Liver (tissue), 8 donors: ENCODE measurements at regions not wholly inside any gene's neighbourhood (a gene's known extent, or its start where the extent isn't known, plus 50 kb on each side); places are given as distances from the start of the nearest gene placed in this dataset.

Experiments
- DNase-seq: peaks from one replicate; pipeline ENCODE4 v3.0.0-alpha.2; 2017; ENCODE audit warnings: low spot score
- H3K27ac ChIP-seq, 2 donors: one replicate each; pipeline ENCODE4 v1.7.0; 2013; ENCODE audit warnings: inconsistent platforms in 2 of 2, low read length in 2 of 2, control low read depth in 1 of 2, low read depth in 1 of 2, mild to moderate bottlenecking in 1 of 2
- H3K27me3 ChIP-seq, 4 donors: one replicate each; pipeline versions ENCODE4 v1.6.1 to v1.7.0; 2013; ENCODE audit warnings: low read length in 3 of 4, inconsistent platforms in 1 of 4, mild to moderate bottlenecking in 1 of 4, moderate library complexity in 1 of 4; ENCODE audit not compliant: control insufficient read depth in 4 of 4, insufficient read depth in 4 of 4
- H3K36me3 ChIP-seq, 4 donors: one replicate each; pipeline versions ENCODE4 v1.6.1 to v1.7.0; 2013; ENCODE audit warnings: low read length in 3 of 4, mild to moderate bottlenecking in 3 of 4, low read depth in 1 of 4, moderate library complexity in 1 of 4; ENCODE audit not compliant: control insufficient read depth in 4 of 4, insufficient read depth in 3 of 4
- H3K4me1 ChIP-seq, 4 donors: one replicate each; pipeline versions ENCODE4 v1.6.1 to v1.7.0; 2013; ENCODE audit warnings: low read length in 3 of 4, mild to moderate bottlenecking in 3 of 4, moderate library complexity in 1 of 4; ENCODE audit not compliant: control insufficient read depth in 4 of 4, insufficient read depth in 4 of 4
- H3K4me3 ChIP-seq, 3 donors: one replicate each; pipeline versions ENCODE4 v1.6.1 to v1.7.0; 2013; ENCODE audit warnings: low read length in 3 of 3, control low read depth in 1 of 3, low read depth in 1 of 3, mild to moderate bottlenecking in 1 of 3
- H3K9ac ChIP-seq, 2 donors: one replicate each; pipeline ENCODE4 v1.7.0; 2013; ENCODE audit warnings: low read length in 2 of 2, mild to moderate bottlenecking in 2 of 2, moderate library complexity in 2 of 2, control low read depth in 1 of 2, low read depth in 1 of 2
- H3K9me3 ChIP-seq, 4 donors: one replicate each; pipeline versions ENCODE4 v1.6.1 to v1.7.0; 2013; ENCODE audit warnings: low read length in 3 of 4; ENCODE audit not compliant: control insufficient read depth in 4 of 4
- EGR1 ChIP-seq, 2 donors: IDR thresholded peaks; 2 replicates each; pipeline ENCODE4 v1.6.1; 2016 to 2018; ENCODE audit warnings: antibody characterized with exemption in 2 of 2, low read depth in 2 of 2
- FOXA1 ChIP-seq: IDR thresholded peaks from 2 replicates; pipeline ENCODE4 v1.6.1; 2016; ENCODE audit warnings: antibody characterized with exemption
- FOXA2 ChIP-seq: IDR thresholded peaks from 2 replicates; pipeline ENCODE4 v1.6.1; 2016; ENCODE audit warnings: antibody characterized with exemption
- GABPA ChIP-seq, 2 donors: IDR thresholded peaks in 1 of 2; conservative IDR thresholded peaks in 1 of 2; 2 replicates each; pipeline ENCODE4 v1.6.1; 2016; ENCODE audit warnings: antibody characterized with exemption in 2 of 2, mild to moderate bottlenecking in 1 of 2, moderate library complexity in 1 of 2
- HNF4A ChIP-seq, 2 donors: conservative IDR thresholded peaks; 2 replicates each; pipeline ENCODE4 v1.6.1; 2016; ENCODE audit warnings: antibody characterized with exemption in 2 of 2, mild to moderate bottlenecking in 2 of 2
- HNF4G ChIP-seq: IDR thresholded peaks from 2 replicates; pipeline ENCODE4 v1.6.1; 2016; ENCODE audit warnings: antibody characterized with exemption
- JUND ChIP-seq, 2 donors: IDR thresholded peaks; 2 replicates each; pipeline ENCODE4 v1.6.1; 2016; ENCODE audit warnings: antibody characterized with exemption in 2 of 2
- NR2F2 ChIP-seq: IDR thresholded peaks from 2 replicates; pipeline ENCODE4 v1.6.1; 2016; ENCODE audit warnings: antibody characterized with exemption
- RAD21 ChIP-seq, 2 donors: IDR thresholded peaks; 2 replicates each; pipeline ENCODE4 v1.6.1; 2016; ENCODE audit warnings: antibody characterized with exemption in 2 of 2, mild to moderate bottlenecking in 2 of 2
- RXRA ChIP-seq, 2 donors: IDR thresholded peaks; 2 replicates each; pipeline ENCODE4 v1.6.1; 2017 to 2018; ENCODE audit warnings: antibody characterized with exemption in 2 of 2, mild to moderate bottlenecking in 1 of 2
- SP1 ChIP-seq: IDR thresholded peaks from 2 replicates; pipeline ENCODE4 v1.6.1; 2018; ENCODE audit warnings: antibody characterized with exemption, mild to moderate bottlenecking
- TAF1 ChIP-seq: conservative IDR thresholded peaks from 2 replicates; pipeline ENCODE4 v1.6.1; 2016; ENCODE audit warnings: antibody characterized with exemption, mild to moderate bottlenecking
- YY1 ChIP-seq: IDR thresholded peaks from 2 replicates; pipeline ENCODE4 v1.6.1; 2016; ENCODE audit warnings: antibody characterized with exemption, mild to moderate bottlenecking
- WGBS: extraction: QIAGEN DNeasy Blood & Tissue Kit; methylation state at CpG from one replicate; pipeline ENCODE4 v1.1.7; 2013; 5-methylcytosine and 5-hydroxymethylcytosine counted together
- TF ChIP-seq, protein P1 (sequence below): IDR thresholded peaks from 2 replicates; pipeline ENCODE4 v1.6.1; 2016; ENCODE audit warnings: antibody characterized with exemption, mild to moderate bottlenecking
- TF ChIP-seq, protein P2 (sequence below): IDR thresholded peaks from 2 replicates; pipeline ENCODE4 v1.6.1; 2016; ENCODE audit warnings: antibody characterized with exemption
- TF ChIP-seq, protein P3 (sequence below): IDR thresholded peaks from 2 replicates; pipeline ENCODE4 v1.6.1; 2016; ENCODE audit warnings: antibody characterized with exemption
- TF ChIP-seq, protein P4 (sequence below): IDR thresholded peaks from 2 replicates; pipeline ENCODE4 v1.6.1; 2016; ENCODE audit warnings: antibody characterized with exemption
- TF ChIP-seq, protein P5 (sequence below): fragments of 150-350 bp; IDR thresholded peaks from 2 replicates; pipeline ENCODE4 v1.5.1; 2017; ENCODE audit warnings: improper control_type of control experiment, low read depth, low read length; ENCODE audit not compliant: missing input control
- donor health status: healthy.
- donor health status: healthy.
- donor health status: healthy.
- donor health status: healthy.
- donor health status: healthy.

DNA sequence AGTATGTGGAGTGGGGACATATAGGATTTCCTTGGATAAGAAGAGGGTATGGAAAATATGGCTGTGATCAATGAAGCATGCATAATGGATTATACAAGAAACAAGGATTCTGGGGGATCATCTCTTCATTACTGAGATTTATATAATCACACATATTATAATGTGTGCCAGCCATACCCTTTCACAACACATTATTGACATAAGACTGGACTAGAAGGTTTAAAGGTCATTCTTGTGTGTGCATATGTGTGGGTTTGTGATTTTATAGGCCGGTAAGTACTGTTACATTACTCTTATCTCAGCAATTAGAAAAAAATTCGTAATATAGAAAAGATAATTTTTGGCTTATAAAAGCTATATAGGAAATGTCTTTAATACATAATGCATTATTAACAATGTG is 62.2 kb upstream of the DCC start:
- TF ChIP-seq RAD21 (IDR thresholded peaks at IDR 0.05) (peak in 1 of 2 donors; percentile 6), FOXA2 (peak; percentile 62), HNF4A (conservative IDR thresholded peaks at IDR 0.05) (peak; percentile 81 to 83), SP1 (peak; percentile 68), FOXA1 (peak; percentile 34), HNF4G (peak; percentile 37), NR2F2 (no peak), YY1 (no peak), GABPA (IDR thresholded peaks at IDR 0.05 in 1 of 2, conservative IDR thresholded peaks at IDR 0.05 in 1 of 2) (no peak), RXRA (IDR thresholded peaks at IDR 0.05) (peak in 1 of 2 donors; percentile 15), EGR1 (IDR thresholded peaks at IDR 0.05; ENCODE audit: low read depth in 2 of 2) (no peak), JUND (IDR thresholded peaks at IDR 0.05) (no peak), TAF1 (no peak)
- TF ChIP-seq, protein P1, sequence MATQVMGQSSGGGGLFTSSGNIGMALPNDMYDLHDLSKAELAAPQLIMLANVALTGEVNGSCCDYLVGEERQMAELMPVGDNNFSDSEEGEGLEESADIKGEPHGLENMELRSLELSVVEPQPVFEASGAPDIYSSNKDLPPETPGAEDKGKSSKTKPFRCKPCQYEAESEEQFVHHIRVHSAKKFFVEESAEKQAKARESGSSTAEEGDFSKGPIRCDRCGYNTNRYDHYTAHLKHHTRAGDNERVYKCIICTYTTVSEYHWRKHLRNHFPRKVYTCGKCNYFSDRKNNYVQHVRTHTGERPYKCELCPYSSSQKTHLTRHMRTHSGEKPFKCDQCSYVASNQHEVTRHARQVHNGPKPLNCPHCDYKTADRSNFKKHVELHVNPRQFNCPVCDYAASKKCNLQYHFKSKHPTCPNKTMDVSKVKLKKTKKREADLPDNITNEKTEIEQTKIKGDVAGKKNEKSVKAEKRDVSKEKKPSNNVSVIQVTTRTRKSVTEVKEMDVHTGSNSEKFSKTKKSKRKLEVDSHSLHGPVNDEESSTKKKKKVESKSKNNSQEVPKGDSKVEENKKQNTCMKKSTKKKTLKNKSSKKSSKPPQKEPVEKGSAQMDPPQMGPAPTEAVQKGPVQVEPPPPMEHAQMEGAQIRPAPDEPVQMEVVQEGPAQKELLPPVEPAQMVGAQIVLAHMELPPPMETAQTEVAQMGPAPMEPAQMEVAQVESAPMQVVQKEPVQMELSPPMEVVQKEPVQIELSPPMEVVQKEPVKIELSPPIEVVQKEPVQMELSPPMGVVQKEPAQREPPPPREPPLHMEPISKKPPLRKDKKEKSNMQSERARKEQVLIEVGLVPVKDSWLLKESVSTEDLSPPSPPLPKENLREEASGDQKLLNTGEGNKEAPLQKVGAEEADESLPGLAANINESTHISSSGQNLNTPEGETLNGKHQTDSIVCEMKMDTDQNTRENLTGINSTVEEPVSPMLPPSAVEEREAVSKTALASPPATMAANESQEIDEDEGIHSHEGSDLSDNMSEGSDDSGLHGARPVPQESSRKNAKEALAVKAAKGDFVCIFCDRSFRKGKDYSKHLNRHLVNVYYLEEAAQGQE: no peak
- TF ChIP-seq, protein P2, sequence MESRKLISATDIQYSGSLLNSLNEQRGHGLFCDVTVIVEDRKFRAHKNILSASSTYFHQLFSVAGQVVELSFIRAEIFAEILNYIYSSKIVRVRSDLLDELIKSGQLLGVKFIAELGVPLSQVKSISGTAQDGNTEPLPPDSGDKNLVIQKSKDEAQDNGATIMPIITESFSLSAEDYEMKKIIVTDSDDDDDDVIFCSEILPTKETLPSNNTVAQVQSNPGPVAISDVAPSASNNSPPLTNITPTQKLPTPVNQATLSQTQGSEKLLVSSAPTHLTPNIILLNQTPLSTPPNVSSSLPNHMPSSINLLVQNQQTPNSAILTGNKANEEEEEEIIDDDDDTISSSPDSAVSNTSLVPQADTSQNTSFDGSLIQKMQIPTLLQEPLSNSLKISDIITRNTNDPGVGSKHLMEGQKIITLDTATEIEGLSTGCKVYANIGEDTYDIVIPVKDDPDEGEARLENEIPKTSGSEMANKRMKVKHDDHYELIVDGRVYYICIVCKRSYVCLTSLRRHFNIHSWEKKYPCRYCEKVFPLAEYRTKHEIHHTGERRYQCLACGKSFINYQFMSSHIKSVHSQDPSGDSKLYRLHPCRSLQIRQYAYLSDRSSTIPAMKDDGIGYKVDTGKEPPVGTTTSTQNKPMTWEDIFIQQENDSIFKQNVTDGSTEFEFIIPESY: no peak
- TF ChIP-seq, protein P3, sequence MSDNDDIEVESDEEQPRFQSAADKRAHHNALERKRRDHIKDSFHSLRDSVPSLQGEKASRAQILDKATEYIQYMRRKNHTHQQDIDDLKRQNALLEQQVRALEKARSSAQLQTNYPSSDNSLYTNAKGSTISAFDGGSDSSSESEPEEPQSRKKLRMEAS: no peak
- TF ChIP-seq, protein P4, sequence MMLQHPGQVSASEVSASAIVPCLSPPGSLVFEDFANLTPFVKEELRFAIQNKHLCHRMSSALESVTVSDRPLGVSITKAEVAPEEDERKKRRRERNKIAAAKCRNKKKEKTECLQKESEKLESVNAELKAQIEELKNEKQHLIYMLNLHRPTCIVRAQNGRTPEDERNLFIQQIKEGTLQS: no peak
- TF ChIP-seq, protein P5, sequence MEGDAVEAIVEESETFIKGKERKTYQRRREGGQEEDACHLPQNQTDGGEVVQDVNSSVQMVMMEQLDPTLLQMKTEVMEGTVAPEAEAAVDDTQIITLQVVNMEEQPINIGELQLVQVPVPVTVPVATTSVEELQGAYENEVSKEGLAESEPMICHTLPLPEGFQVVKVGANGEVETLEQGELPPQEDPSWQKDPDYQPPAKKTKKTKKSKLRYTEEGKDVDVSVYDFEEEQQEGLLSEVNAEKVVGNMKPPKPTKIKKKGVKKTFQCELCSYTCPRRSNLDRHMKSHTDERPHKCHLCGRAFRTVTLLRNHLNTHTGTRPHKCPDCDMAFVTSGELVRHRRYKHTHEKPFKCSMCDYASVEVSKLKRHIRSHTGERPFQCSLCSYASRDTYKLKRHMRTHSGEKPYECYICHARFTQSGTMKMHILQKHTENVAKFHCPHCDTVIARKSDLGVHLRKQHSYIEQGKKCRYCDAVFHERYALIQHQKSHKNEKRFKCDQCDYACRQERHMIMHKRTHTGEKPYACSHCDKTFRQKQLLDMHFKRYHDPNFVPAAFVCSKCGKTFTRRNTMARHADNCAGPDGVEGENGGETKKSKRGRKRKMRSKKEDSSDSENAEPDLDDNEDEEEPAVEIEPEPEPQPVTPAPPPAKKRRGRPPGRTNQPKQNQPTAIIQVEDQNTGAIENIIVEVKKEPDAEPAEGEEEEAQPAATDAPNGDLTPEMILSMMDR: no peak
- 23% methylated on average over 2 of the region's 2 CpGs for WGBS
- Histone ChIP-seq H3K27me3 (no peaks in the 10 kb centered on the region), H3K36me3 (no peaks in the 10 kb centered on the region), H3K4me1 (peaks cover 0 to 8% (median 3%) of the 10 kb centered on the region in 4 donors), H3K27ac (no peak overlapping the region), H3K9ac (no peak overlapping the region), H3K9me3 (no peaks in the 10 kb centered on the region), H3K4me3 (no peak overlapping the region)
- no peak for DNase-seq
